ENCODE measurements at regions not wholly inside any gene's neighbourhood (a gene's known extent, or its start where the extent isn't known, plus 50 kb on each side); places are given as distances from the start of the nearest gene placed in this dataset.

DNA sequence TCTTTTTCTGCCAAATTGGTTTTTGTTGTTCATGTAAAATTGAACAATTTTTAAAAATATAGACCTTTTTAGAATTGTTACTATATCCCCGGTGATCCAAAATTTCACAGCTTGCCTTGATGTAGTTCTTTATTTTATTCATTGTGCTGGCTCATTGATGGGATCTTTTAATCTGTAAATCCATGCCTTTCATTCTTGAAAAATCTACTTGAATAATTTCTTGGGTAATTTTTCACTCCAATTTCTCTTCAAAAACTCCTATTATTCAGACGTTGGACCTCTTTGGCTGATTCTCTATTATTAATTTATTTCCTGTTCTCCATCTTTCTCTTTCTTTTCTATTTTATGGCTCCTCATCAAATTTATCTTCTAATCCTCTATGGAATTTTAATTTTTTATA lies 476.1 kb upstream of the CITED2 start:
- Histone ChIP-seq H3K9ac (ENCODE audit: low read length) (no peak overlapping the region), H3K36me3 (ENCODE audit: insufficient read depth, low read length) (no peaks in the 10 kb centered on the region), H3K79me2 (ENCODE audit: insufficient read depth, low read length) (no peaks in the 10 kb centered on the region), H4K20me1 (ENCODE audit: insufficient read depth, low read length) (no peaks in the 10 kb centered on the region), H3K9me2 (ENCODE audit: low read depth, low read length) (no peaks in the 10 kb centered on the region), H3K4me2 (ENCODE audit: low read length) (no peak overlapping the region), H3K9me3 (ENCODE audit: low read length) (no peaks in the 10 kb centered on the region), H3K4me1 (ENCODE audit: insufficient read depth, low read length, severe bottlenecking) (no peaks in the 10 kb centered on the region), H3K27ac (ENCODE audit: low read depth, low read length, poor library complexity, severe bottlenecking) (no peak overlapping the region), H3F3A (ENCODE audit: insufficient read depth, low read length) (no peaks in the 10 kb centered on the region), H3K4me3 (ENCODE audit: low read depth, low read length, poor library complexity, severe bottlenecking) (no peak overlapping the region), H2AFZ (ENCODE audit: low read length) (no peak overlapping the region), H3K27me3 (ENCODE audit: insufficient read depth, low read length) (no peaks in the 10 kb centered on the region)
- TF ChIP-seq, protein P1, sequence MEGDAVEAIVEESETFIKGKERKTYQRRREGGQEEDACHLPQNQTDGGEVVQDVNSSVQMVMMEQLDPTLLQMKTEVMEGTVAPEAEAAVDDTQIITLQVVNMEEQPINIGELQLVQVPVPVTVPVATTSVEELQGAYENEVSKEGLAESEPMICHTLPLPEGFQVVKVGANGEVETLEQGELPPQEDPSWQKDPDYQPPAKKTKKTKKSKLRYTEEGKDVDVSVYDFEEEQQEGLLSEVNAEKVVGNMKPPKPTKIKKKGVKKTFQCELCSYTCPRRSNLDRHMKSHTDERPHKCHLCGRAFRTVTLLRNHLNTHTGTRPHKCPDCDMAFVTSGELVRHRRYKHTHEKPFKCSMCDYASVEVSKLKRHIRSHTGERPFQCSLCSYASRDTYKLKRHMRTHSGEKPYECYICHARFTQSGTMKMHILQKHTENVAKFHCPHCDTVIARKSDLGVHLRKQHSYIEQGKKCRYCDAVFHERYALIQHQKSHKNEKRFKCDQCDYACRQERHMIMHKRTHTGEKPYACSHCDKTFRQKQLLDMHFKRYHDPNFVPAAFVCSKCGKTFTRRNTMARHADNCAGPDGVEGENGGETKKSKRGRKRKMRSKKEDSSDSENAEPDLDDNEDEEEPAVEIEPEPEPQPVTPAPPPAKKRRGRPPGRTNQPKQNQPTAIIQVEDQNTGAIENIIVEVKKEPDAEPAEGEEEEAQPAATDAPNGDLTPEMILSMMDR (IDR thresholded peaks at IDR 0.05; ENCODE audit: low read length): no peak
- no peak for TF ChIP-seq EZH2 (IDR thresholded peaks at IDR 0.05; ENCODE audit: borderline replicate concordance, low read length)

DNA sequence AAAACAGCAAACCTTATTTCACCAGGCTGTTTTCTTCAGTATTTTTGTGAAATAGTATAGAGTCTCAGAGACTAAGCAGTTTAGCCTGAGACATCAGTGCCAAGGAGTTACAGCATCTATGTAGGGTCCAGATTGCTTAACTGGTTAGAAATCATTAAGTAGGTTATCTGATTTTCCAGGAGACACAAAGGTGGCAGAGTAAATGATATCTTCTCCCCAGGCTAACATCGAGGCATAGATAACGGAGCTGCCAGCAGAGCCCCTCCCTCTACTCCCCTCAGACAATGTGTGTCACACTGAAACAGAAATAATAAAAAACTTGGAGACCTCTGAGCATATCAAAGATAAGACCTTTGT lies 473.0 kb upstream of the CITED2 start:
- no peaks in the 10 kb centered on the region for H3K9me2 ChIP-seq (ENCODE audit: low read depth, low read length)
- no peaks in the 10 kb centered on the region for H3K79me2 ChIP-seq (ENCODE audit: insufficient read depth, low read length)
- H3K4me2 ChIP-seq (ENCODE audit: low read length): no peak overlapping the region
- H2AFZ ChIP-seq (ENCODE audit: low read length): no peak overlapping the region
- no peak overlapping the region for H3K27ac ChIP-seq (ENCODE audit: low read depth, low read length, poor library complexity, severe bottlenecking)
- TF ChIP-seq, protein P1 (IDR thresholded peaks at IDR 0.05; ENCODE audit: low read length): no peak
- TF ChIP-seq EZH2 (IDR thresholded peaks at IDR 0.05; ENCODE audit: borderline replicate concordance, low read length): no peak
- H3K36me3 ChIP-seq (ENCODE audit: insufficient read depth, low read length): no peaks in the 10 kb centered on the region
- H3K4me3 ChIP-seq (ENCODE audit: low read depth, low read length, poor library complexity, severe bottlenecking): no peak overlapping the region
- H4K20me1 ChIP-seq (ENCODE audit: insufficient read depth, low read length): no peaks in the 10 kb centered on the region
- H3K9ac ChIP-seq (ENCODE audit: low read length): no peak overlapping the region
- H3K4me1 ChIP-seq (ENCODE audit: insufficient read depth, low read length, severe bottlenecking): no peaks in the 10 kb centered on the region
- no peaks in the 10 kb centered on the region for H3K9me3 ChIP-seq (ENCODE audit: low read length)
- H3F3A ChIP-seq (ENCODE audit: insufficient read depth, low read length): no peaks in the 10 kb centered on the region
- no peaks in the 10 kb centered on the region for H3K27me3 ChIP-seq (ENCODE audit: insufficient read depth, low read length)

DNA sequence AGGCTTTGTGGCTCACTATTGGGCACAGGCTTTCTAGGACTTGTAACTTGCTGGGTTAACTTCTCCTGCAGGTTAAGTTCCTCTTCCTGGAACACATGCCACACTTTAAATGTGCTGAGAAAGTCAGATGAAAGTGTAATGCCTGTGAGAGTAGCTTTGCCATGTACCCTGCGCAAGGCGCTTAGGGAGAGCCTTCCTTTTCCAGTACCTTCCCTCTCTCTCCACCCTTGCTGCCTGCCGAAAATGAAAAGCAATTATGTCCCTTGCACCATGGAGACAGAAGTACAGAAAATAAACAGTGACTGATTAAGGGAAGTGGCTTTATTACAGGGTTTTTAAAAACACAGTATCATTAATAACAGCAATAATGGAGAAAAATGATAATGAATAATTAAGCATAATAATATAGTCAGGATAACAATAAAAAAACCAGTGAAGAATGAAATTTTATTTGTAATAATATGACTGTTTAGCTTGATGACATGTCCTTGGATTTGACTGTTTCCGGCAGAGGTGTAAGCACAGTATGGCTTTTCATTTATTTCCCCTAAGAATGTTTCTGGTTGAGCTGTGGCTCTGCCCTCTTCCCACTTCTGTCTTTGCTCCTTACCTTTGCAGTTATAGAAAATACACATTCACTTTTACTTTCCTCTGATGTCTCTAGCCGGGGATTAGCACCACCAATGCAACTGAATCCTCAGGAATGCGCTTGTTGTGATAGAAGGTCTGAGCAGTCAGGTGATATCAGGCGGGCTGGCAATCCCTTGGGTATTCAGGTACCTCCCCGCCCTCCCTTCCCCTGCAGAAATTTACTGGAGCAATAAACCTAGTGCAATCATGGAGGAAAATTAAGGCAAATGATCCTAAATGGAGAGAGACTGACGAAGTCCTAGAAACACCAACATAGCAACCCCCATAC lies 472.3 kb upstream of the CITED2 start:
- Histone ChIP-seq H3K27ac (ENCODE audit: low read depth, low read length, poor library complexity, severe bottlenecking) (no peak overlapping the region), H3K4me2 (ENCODE audit: low read length) (no peak overlapping the region), H3F3A (ENCODE audit: insufficient read depth, low read length) (no peaks in the 10 kb centered on the region), H3K27me3 (ENCODE audit: insufficient read depth, low read length) (no peaks in the 10 kb centered on the region), H3K4me3 (ENCODE audit: low read depth, low read length, poor library complexity, severe bottlenecking) (no peak overlapping the region), H3K79me2 (ENCODE audit: insufficient read depth, low read length) (no peaks in the 10 kb centered on the region), H3K9me3 (ENCODE audit: low read length) (no peaks in the 10 kb centered on the region), H3K9ac (ENCODE audit: low read length) (no peak overlapping the region), H4K20me1 (ENCODE audit: insufficient read depth, low read length) (no peaks in the 10 kb centered on the region), H3K4me1 (ENCODE audit: insufficient read depth, low read length, severe bottlenecking) (peaks cover 4% of the 10 kb centered on the region), H3K36me3 (ENCODE audit: insufficient read depth, low read length) (no peaks in the 10 kb centered on the region), H3K9me2 (ENCODE audit: low read depth, low read length) (no peaks in the 10 kb centered on the region), H2AFZ (ENCODE audit: low read length) (no peak overlapping the region)
- TF ChIP-seq, protein P1 (IDR thresholded peaks at IDR 0.05; ENCODE audit: low read length): no peak
- TF ChIP-seq EZH2 (IDR thresholded peaks at IDR 0.05; ENCODE audit: borderline replicate concordance, low read length): no peak
